ENCODE measurements at regions not wholly inside any gene's neighbourhood (a gene's known extent, or its start where the extent isn't known, plus 50 kb on each side); places are given as distances from the start of the nearest gene placed in this dataset.
A peak's percentile ranks its signal among the peaks of the same experiment; 100 is the strongest.

DNA sequence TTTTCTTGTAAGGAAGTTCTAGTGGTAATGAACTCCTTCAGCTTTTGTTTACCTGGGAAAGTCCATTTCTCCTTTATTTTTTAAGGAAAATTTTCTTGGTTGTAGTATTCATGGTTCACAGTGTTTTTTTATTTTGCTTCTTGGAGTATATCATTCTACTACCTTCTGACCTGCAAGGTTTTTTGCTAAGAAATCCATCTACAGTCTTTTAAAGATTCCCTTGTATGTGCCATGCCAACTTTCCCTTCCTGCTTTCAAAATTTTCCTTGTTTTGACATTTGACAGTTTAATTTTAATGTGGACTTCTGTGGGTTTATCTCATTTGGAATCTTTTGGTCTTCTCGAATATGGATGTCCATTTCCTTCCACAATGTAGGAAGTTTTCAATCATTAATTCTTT is 855.6 kb downstream of the TBC1D32 start:
- TF ChIP-seq ZNF791 (tag by site-specific recombination; IDR thresholded peaks at IDR 0.05) (peak; percentile 89), TRIM28 (IDR thresholded peaks at IDR 0.05; ENCODE audit: borderline replicate concordance, low read length) (peak; percentile 70; the same call in 1 of the 2 replicates), ZBTB21 (tag by site-specific recombination; IDR thresholded peaks at IDR 0.05) (no peak), ZNF350 (tag by site-specific recombination; IDR thresholded peaks at IDR 0.05) (no peak), SETDB1 (IDR thresholded peaks at IDR 0.05; ENCODE audit: insufficient read length, low read length) (peak; percentile 84), ZEB2 (tag by site-specific recombination; IDR thresholded peaks at IDR 0.05) (no peak), BCL11B (tag by site-specific recombination; IDR thresholded peaks at IDR 0.05; ENCODE audit: low read depth) (no peak), MEIS1 (CRISPR knock-in tag; IDR thresholded peaks at IDR 0.05; ENCODE audit: borderline replicate concordance) (no peak), ZBTB26 (tag by site-specific recombination; optimal IDR thresholded peaks at IDR 0.05) (no peak), ZNF433 (tag by site-specific recombination; IDR thresholded peaks at IDR 0.05; ENCODE audit: low read depth) (no peak), ZNF843 (tag by site-specific recombination; IDR thresholded peaks at IDR 0.05) (no peak), ZNF221 (tag by site-specific recombination; IDR thresholded peaks at IDR 0.05; ENCODE audit: borderline replicate concordance) (no peak)
- TF ChIP-seq, protein P1, sequence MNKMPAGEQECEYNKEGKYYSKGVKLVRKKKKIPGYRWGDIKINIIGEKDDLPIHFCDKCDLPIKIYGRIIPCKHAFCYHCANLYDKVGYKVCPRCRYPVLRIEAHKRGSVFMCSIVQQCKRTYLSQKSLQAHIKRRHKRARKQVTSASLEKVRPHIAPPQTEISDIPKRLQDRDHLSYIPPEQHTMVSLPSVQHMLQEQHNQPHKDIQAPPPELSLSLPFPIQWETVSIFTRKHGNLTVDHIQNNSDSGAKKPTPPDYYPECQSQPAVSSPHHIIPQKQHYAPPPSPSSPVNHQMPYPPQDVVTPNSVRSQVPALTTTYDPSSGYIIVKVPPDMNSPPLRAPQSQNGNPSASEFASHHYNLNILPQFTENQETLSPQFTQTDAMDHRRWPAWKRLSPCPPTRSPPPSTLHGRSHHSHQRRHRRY (tag by site-specific recombination; IDR thresholded peaks at IDR 0.05), result no peak
- ChIA-PET CTCF (no interaction called here), POLR2A (no interaction called here)
- Histone ChIP-seq H3K4me1 (ENCODE audit: control insufficient read depth, insufficient read depth, low read length) (no peaks in the 10 kb centered on the region), H3K36me3 (ENCODE audit: control insufficient read depth in 2 of 2, insufficient read depth in 1 of 2, low read length in 2 of 2) (no peaks in the 10 kb centered on the region), H3K9me3 (ENCODE audit: control insufficient read depth, insufficient read depth, low read depth, low read length) (no peaks in the 10 kb centered on the region), H3K27ac (ENCODE audit: extremely low read depth, low read depth, low read length) (no peak overlapping the region), H3K4me3 (ENCODE audit: low read depth, low read length) (no peak overlapping the region)

- H3K4me3 ChIP-seq (ENCODE audit: low read depth, low read length), result no peak overlapping the region
- no peak overlapping the region for H3K27ac ChIP-seq (ENCODE audit: extremely low read depth, low read depth, low read length)
- CTCF ChIA-PET, result no interaction called here
- H3K36me3 ChIP-seq (ENCODE audit: control insufficient read depth in 2 of 2, insufficient read depth in 1 of 2, low read length in 2 of 2), result no peaks in the 10 kb centered on the region
- TF ChIP-seq ZNF747 (tag by site-specific recombination; IDR thresholded peaks at IDR 0.05) (no peak), ZSCAN5A (tag by site-specific recombination; IDR thresholded peaks at IDR 0.05) (no peak), ZNF48 (tag by site-specific recombination; IDR thresholded peaks at IDR 0.05) (no peak), ZNF350 (tag by site-specific recombination; IDR thresholded peaks at IDR 0.05) (no peak), ZSCAN16 (tag by site-specific recombination; IDR thresholded peaks at IDR 0.05) (no peak), ZNF626 (tag by site-specific recombination; IDR thresholded peaks at IDR 0.05) (no peak), ZNF623 (tag by site-specific recombination; IDR thresholded peaks at IDR 0.05) (no peak), ZNF16 (tag by site-specific recombination; IDR thresholded peaks at IDR 0.05; ENCODE audit: low read depth) (no peak), ZNF2 (tag by site-specific recombination; IDR thresholded peaks at IDR 0.05) (no peak), ZNF558 (tag by site-specific recombination; IDR thresholded peaks at IDR 0.05) (no peak)
- TF ChIP-seq, protein P2, sequence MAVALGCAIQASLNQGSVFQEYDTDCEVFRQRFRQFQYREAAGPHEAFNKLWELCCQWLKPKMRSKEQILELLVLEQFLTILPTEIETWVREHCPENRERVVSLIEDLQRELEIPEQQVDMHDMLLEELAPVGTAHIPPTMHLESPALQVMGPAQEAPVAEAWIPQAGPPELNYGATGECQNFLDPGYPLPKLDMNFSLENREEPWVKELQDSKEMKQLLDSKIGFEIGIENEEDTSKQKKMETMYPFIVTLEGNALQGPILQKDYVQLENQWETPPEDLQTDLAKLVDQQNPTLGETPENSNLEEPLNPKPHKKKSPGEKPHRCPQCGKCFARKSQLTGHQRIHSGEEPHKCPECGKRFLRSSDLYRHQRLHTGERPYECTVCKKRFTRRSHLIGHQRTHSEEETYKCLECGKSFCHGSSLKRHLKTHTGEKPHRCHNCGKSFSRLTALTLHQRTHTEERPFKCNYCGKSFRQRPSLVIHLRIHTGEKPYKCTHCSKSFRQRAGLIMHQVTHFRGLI (tag by site-specific recombination; IDR thresholded peaks at IDR 0.05), result no peak
- POLR2A ChIA-PET, result no interaction called here
- H3K9me3 ChIP-seq (ENCODE audit: control insufficient read depth, insufficient read depth, low read depth, low read length), result no peaks in the 10 kb centered on the region
- no peaks in the 10 kb centered on the region for H3K4me1 ChIP-seq (ENCODE audit: control insufficient read depth, insufficient read depth, low read length)
Observed at GRCh38 chr6:120473804-120474203, 860.5 kb downstream of the TBC1D32 start.

Measured in HEK293 (cell line).